OCI-LY7 (cell line): ENCODE measurements at regions not wholly inside any gene's neighbourhood (a gene's known extent, or its start where the extent isn't known, plus 50 kb on each side); places are given as distances from the start of the nearest gene placed in this dataset.

Experiments used
- EZH2phosphoT487 ChIP-seq: fragments of 200-600 bp; sonication (generic); IDR thresholded peaks from 2 replicates; pipeline ENCODE4 v1.6.1; 2018; ENCODE audit warnings: low read depth, borderline replicate concordance, mild to moderate bottlenecking, mixed run types, antibody characterized with exemption, low read length, moderate library complexity, mixed read lengths
- TF ChIP-seq, protein P1 (sequence below): fragments of 200-600 bp; sonication (generic); conservative IDR thresholded peaks from 2 replicates; pipeline ENCODE4 v1.5.1; 2014; ENCODE audit warnings: mild to moderate bottlenecking, antibody characterized with exemption, low read length, moderate library complexity, mixed read lengths

DNA sequence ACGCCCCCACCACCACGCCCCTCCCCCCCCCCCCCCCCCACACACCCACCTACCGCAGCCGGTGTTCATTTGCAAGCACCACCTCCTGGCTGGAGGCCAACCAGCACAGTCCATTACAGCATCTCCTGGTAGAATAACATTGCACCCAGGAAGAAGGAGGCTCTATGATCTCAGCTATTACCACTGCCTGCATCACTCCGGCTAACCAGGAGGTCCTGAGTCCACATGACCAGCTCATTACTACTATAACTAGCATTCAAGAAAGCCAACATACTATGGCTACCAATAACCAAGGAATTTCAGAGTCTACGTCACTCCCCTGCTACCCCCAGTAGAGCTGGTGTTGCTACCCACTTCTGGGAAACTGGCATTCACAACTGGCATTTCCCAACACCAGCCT lies 81.1 kb upstream of the ALOX12 start:
- TF ChIP-seq, protein P1, sequence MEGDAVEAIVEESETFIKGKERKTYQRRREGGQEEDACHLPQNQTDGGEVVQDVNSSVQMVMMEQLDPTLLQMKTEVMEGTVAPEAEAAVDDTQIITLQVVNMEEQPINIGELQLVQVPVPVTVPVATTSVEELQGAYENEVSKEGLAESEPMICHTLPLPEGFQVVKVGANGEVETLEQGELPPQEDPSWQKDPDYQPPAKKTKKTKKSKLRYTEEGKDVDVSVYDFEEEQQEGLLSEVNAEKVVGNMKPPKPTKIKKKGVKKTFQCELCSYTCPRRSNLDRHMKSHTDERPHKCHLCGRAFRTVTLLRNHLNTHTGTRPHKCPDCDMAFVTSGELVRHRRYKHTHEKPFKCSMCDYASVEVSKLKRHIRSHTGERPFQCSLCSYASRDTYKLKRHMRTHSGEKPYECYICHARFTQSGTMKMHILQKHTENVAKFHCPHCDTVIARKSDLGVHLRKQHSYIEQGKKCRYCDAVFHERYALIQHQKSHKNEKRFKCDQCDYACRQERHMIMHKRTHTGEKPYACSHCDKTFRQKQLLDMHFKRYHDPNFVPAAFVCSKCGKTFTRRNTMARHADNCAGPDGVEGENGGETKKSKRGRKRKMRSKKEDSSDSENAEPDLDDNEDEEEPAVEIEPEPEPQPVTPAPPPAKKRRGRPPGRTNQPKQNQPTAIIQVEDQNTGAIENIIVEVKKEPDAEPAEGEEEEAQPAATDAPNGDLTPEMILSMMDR = no peak
- TF ChIP-seq EZH2phosphoT487 = no peak
